Sigmoid colon (tissue), 6 donors: ENCODE measurements at regions not wholly inside any gene's neighbourhood (a gene's known extent, or its start where the extent isn't known, plus 50 kb on each side); places are given as distances from the start of the nearest gene placed in this dataset.

Experiments used
- DNase-seq: peaks from one replicate; pipeline ENCODE4 v3.0.0-alpha.2; 2019
- H3K27ac ChIP-seq, 4 donors: fragments of 200-600 bp; sonication (generic); one replicate each; pipeline ENCODE4 v1.5.1; 2016 to 2019; ENCODE audit warnings: mild to moderate bottlenecking in 1 of 4
- H3K27me3 ChIP-seq, 3 donors: fragments of 200-600 bp; sonication (generic); one replicate each; pipeline ENCODE4 v1.5.1; 2019; ENCODE audit warnings: mild to moderate bottlenecking in 1 of 3
- H3K36me3 ChIP-seq, 4 donors: fragments of 200-600 bp; sonication (generic); one replicate each; pipeline ENCODE4 v1.5.1; 2016 to 2019
- H3K4me1 ChIP-seq, 4 donors: fragments of 200-600 bp; sonication (generic); one replicate each; pipeline ENCODE4 v1.5.1; 2017 to 2019
- H3K4me3 ChIP-seq, 4 donors: fragments of 200-600 bp; sonication (generic); one replicate each; pipeline ENCODE4 v1.5.1; 2017 to 2019; ENCODE audit warnings: mild to moderate bottlenecking in 2 of 4, moderate library complexity in 1 of 4
- H3K9me3 ChIP-seq, 4 donors: fragments of 200-600 bp in 3 of 4; sonication (generic) in 3 of 4; one replicate each; pipeline versions ENCODE4 v1.5.1 to v1.6.1; 2013 to 2019
- CTCF ChIP-seq, 4 experiments: fragments of 450-650 bp in 3 of 4; fragments of 200-600 bp in 1 of 4; IDR thresholded peaks; one replicate each; pipeline ENCODE4 v1.5.1; 2016 to 2019; ENCODE audit warnings: antibody characterized with exemption in 4 of 4, mild to moderate bottlenecking in 3 of 4, moderate library complexity in 2 of 4
- EP300 ChIP-seq, 4 donors: sonication (generic); formaldehyde crosslinking; IDR thresholded peaks; one replicate each; pipeline ENCODE4 v1.6.1; 2017; ENCODE audit warnings: antibody characterized with exemption in 4 of 4
- POLR2A ChIP-seq, 2 donors: fragments of 450-650 bp; IDR thresholded peaks; one replicate each; pipeline ENCODE4 v1.6.1; 2016; ENCODE audit warnings: antibody characterized with exemption in 2 of 2, mild to moderate bottlenecking in 2 of 2, moderate library complexity in 2 of 2
- POLR2AphosphoS5 ChIP-seq, 4 donors: sonication (generic); formaldehyde crosslinking; IDR thresholded peaks; one replicate each; pipeline ENCODE4 v1.6.1; 2017; ENCODE audit warnings: antibody characterized with exemption in 4 of 4
- WGBS, 2 donors: extraction: QIAGEN DNeasy Blood & Tissue Kit; methylation state at CpG; one replicate each; pipeline ENCODE4 v1.1.7; 2013; 5-methylcytosine and 5-hydroxymethylcytosine counted together
- intact Hi-C: fragments of 100-400 bp; cut with DNase I; formaldehyde crosslinking; loops from one replicate; pipeline ENCODE4 v1.15.1; 2023
- donor health status: healthy with polysubstance abuse.
- donor health status: healthy.

GRCh38 chr14:43697003-43697402, 810.1 kb downstream of the FSCB start:
- intact Hi-C loops, result no loop called here
- 61 to 88% methylated on average over 1 of the region's 1 CpG for whole genome bisulfite sequencing, 2 donors
- no peaks in the 10 kb centered on the region for H3K36me3 ChIP-seq

GRCh38 chr14:43692706-43693105, 814.4 kb downstream of the FSCB start:
- H3K36me3 ChIP-seq, result no peaks in the 10 kb centered on the region
- H3K9me3 ChIP-seq, result no peaks in the 10 kb centered on the region
- WGBS, 2 donors, result 75 to 87% methylated on average over 1 of the region's 1 CpG
- no peak for DNase-seq
- no peak for TF ChIP-seq EP300 (IDR thresholded peaks at IDR 0.05)
- no peak for TF ChIP-seq POLR2AphosphoS5 (IDR thresholded peaks at IDR 0.05)
- no peak overlapping the region for H3K4me3 ChIP-seq
- no peak overlapping the region for H3K27ac ChIP-seq
- no peaks in the 10 kb centered on the region for H3K27me3 ChIP-seq
- intact Hi-C loops, result no loop called here
- H3K4me1 ChIP-seq, result peaks cover 0 to 8% (median 3%) of the 10 kb centered on the region in 4 donors

More at GRCh38 chr14:43697003-43697402, 810.1 kb downstream of the FSCB start:
- Histone ChIP-seq H3K4me1 (no peaks in the 10 kb centered on the region), H3K27ac (no peak overlapping the region), H3K4me3 (no peak overlapping the region), H3K27me3 (no peaks in the 10 kb centered on the region), H3K9me3 (no peaks in the 10 kb centered on the region)
- DNase-seq, result no peak
- TF ChIP-seq EP300 (IDR thresholded peaks at IDR 0.05) (no peak), CTCF (IDR thresholded peaks at IDR 0.05) (no peak), POLR2A (IDR thresholded peaks at IDR 0.05) (no peak), POLR2AphosphoS5 (IDR thresholded peaks at IDR 0.05) (no peak)

- intact Hi-C loops, result no loop called here
- Histone ChIP-seq H3K27me3 (no peaks in the 10 kb centered on the region), H3K4me1 (peaks cover 0 to 13% (median 10%) of the 10 kb centered on the region in 4 donors), H3K27ac (peak overlapping the region in 2 of 4 donors; percentile 21 to 67), H3K9me3 (no peaks in the 10 kb centered on the region), H3K4me3 (no peak overlapping the region), H3K36me3 (no peaks in the 10 kb centered on the region)
- DNase-seq, result no peak
- TF ChIP-seq POLR2AphosphoS5 (IDR thresholded peaks at IDR 0.05) (no peak), POLR2A (IDR thresholded peaks at IDR 0.05) (no peak), EP300 (IDR thresholded peaks at IDR 0.05) (no peak), CTCF (IDR thresholded peaks at IDR 0.05) (no peak)
- 39 to 43% methylated on average over 3 of the region's 3 CpGs for WGBS, 2 donors
Measured at GRCh38 chr14:43687921-43688320, 819.2 kb downstream of the FSCB start.

DNA sequence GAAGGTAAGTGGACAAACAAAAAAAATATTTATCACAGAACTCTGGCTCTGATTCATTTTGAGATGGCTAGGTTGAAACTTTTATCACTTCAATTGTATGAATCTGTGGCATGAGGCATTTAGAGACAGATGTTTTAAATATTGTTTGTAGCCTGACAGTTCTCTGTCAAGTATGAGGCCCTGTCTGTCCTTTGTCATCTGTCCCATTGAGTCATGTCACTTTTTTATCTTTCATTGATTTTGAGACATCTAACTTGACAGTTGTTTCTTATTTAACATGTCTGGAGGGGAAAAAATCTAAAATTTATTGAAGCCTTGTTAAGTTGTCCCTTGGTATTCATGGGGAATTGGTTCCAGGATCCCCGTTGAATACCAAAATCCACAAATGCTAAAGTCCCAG, 829.5 kb downstream of the FSCB start:
- Histone ChIP-seq H3K36me3 (no peaks in the 10 kb centered on the region), H3K4me3 (no peak overlapping the region), H3K27ac (no peak overlapping the region), H3K4me1 (no peaks in the 10 kb centered on the region), H3K9me3 (no peaks in the 10 kb centered on the region), H3K27me3 (no peaks in the 10 kb centered on the region)
- intact Hi-C loops, result no loop called here
- DNase-seq, result no peak
- TF ChIP-seq EP300 (IDR thresholded peaks at IDR 0.05), result no peak
- no peak for TF ChIP-seq POLR2A (IDR thresholded peaks at IDR 0.05)
- TF ChIP-seq CTCF (IDR thresholded peaks at IDR 0.05), result no peak
- no peak for TF ChIP-seq POLR2AphosphoS5 (IDR thresholded peaks at IDR 0.05)
- WGBS, 2 donors, result 61 to 80% methylated on average over 1 of the region's 1 CpG

- no peaks in the 10 kb centered on the region for H3K27me3 ChIP-seq
- 89 to 94% methylated on average over 2 of the region's 2 CpGs for WGBS, 2 donors
- no peaks in the 10 kb centered on the region for H3K4me1 ChIP-seq
- DNase-seq, result no peak
- H3K27ac ChIP-seq, result no peak overlapping the region
- intact Hi-C loops, result no loop called here
- H3K9me3 ChIP-seq, result no peaks in the 10 kb centered on the region
- H3K4me3 ChIP-seq, result no peak overlapping the region
- TF ChIP-seq EP300 (IDR thresholded peaks at IDR 0.05) (no peak), POLR2A (IDR thresholded peaks at IDR 0.05) (no peak), POLR2AphosphoS5 (IDR thresholded peaks at IDR 0.05) (no peak), CTCF (IDR thresholded peaks at IDR 0.05) (no peak)
- no peaks in the 10 kb centered on the region for H3K36me3 ChIP-seq
Measured at GRCh38 chr14:43674273-43674672, 832.8 kb downstream of the FSCB start.
